MM.1S (cell line): ENCODE measurements at regions not wholly inside any gene's neighbourhood (a gene's known extent, or its start where the extent isn't known, plus 50 kb on each side); places are given as distances from the start of the nearest gene placed in this dataset.

Source experiments
- CTCF ChIP-seq: fragments of 300-600 bp; sonication (generic); IDR thresholded peaks from 2 replicates; pipeline ENCODE4 v1.5.1; 2016; ENCODE audit warnings: antibody characterized with exemption, low read length, mixed read lengths
- EZH2phosphoT487 ChIP-seq: fragments of 300-600 bp; sonication (generic); IDR thresholded peaks from 2 replicates; pipeline ENCODE4 v1.6.1; 2018; ENCODE audit warnings: antibody characterized with exemption, low read length

- TF ChIP-seq EZH2phosphoT487 (no peak), CTCF (no peak)
Observed at GRCh38 chr11:119980431-119980830, 157.5 kb downstream of the TRIM29 start.
